H1 (cell line): ENCODE measurements at regions not wholly inside any gene's neighbourhood (a gene's known extent, or its start where the extent isn't known, plus 50 kb on each side); places are given as distances from the start of the nearest gene placed in this dataset.

Source experiments
- CTCF ChIA-PET: fragments of 300-600 bp; sonication (Branson Sonifier 250); formaldehyde crosslinking; loops from one replicate; lab custom pipeline; 2021; ENCODE audit not compliant: partially characterized antibody; lab: Charles Lee
- POLR2A ChIA-PET: fragments of 300-600 bp; sonication (Branson Sonifier 250); formaldehyde crosslinking; loops from one replicate; lab custom pipeline; 2021; ENCODE audit warnings: inconsistent platforms; ENCODE audit not compliant: partially characterized antibody; lab: Charles Lee
- DNase-seq, 2 experiments: peaks; one replicate each; pipeline versions ENCODE4 v3.0.0 to v3.0.0-alpha.2; 2010 to 2022; ENCODE audit warnings: low spot score in 2 of 2, low read depth in 1 of 2, mixed read lengths in 1 of 2
- FAIRE-seq: peaks from 2 replicates; lab custom pipeline; 2011; peaks lifted over from hg19 to GRCh38; lab: Jason Lieb, UNC
- H2AFZ ChIP-seq: 2 replicates; pipeline ENCODE4 v1.8.1; 2012; ENCODE audit warnings: low read length, inconsistent platforms
- H2AK5ac ChIP-seq: 2 replicates; pipeline ENCODE4 v1.6.1; 2013; ENCODE audit warnings: low read depth, low read length
- H2BK120ac ChIP-seq: replicated peaks from 2 replicates; pipeline ENCODE3; 2013; ENCODE audit warnings: low read depth, low read length, inconsistent platforms
- H2BK12ac ChIP-seq: 2 replicates; pipeline ENCODE4 v1.6.1; 2013; ENCODE audit warnings: low read depth, low read length
- H2BK15ac ChIP-seq: 2 replicates; pipeline ENCODE4 v1.6.1; 2013; ENCODE audit warnings: low read length
- H2BK20ac ChIP-seq: 2 replicates; pipeline ENCODE4 v1.6.1; 2013; ENCODE audit warnings: low read length
- H2BK5ac ChIP-seq: 2 replicates; pipeline ENCODE4 v1.6.1; 2013; ENCODE audit warnings: low read depth, low read length
- H3K14ac ChIP-seq: 2 replicates; pipeline ENCODE4 v1.6.1; 2013; ENCODE audit warnings: inconsistent platforms; ENCODE audit not compliant: insufficient read length
- H3K18ac ChIP-seq: 2 replicates; pipeline ENCODE4 v1.6.1; 2013; ENCODE audit warnings: low read length; ENCODE audit errors: extremely low read depth
- H3K23ac ChIP-seq: 2 replicates; pipeline ENCODE4 v1.6.1; 2013; ENCODE audit warnings: inconsistent platforms; ENCODE audit not compliant: insufficient read length
- H3K23me2 ChIP-seq: 2 replicates; pipeline ENCODE4 v1.6.1; 2013; ENCODE audit warnings: low read depth, low read length
- H3K27ac ChIP-seq: 2 replicates; pipeline ENCODE4 v1.6.1; 2011; ENCODE audit warnings: low read depth, low read length, inconsistent platforms
- H3K27me3 ChIP-seq, 4 experiments: replicated peaks in 1 of 4; 1 replicate in 1 of 4; 2 replicates in 3 of 4; pipeline versions ENCODE4 v1.6.1 to v1.8.1; 2011 to 2013; ENCODE audit warnings: low read length in 3 of 4, mild to moderate bottlenecking in 3 of 4, inconsistent platforms in 2 of 4, mixed read lengths in 2 of 4, moderate library complexity in 1 of 4; ENCODE audit not compliant: control insufficient read depth in 3 of 4, insufficient read depth in 3 of 4; ENCODE audit errors: extremely low read depth in 1 of 4
- H3K36me3 ChIP-seq, 4 experiments: 2 replicates each; pipeline versions ENCODE4 v1.6.1 to v1.8.1; 2011 to 2013; ENCODE audit warnings: mild to moderate bottlenecking in 4 of 4, low read length in 3 of 4, moderate library complexity in 2 of 4, control low read depth in 1 of 4, inconsistent platforms in 1 of 4; ENCODE audit not compliant: insufficient read depth in 4 of 4, control insufficient read depth in 2 of 4
- H3K4ac ChIP-seq: replicated peaks from 2 replicates; pipeline ENCODE3; 2013; ENCODE audit warnings: low read length, low read depth, mixed read lengths, inconsistent platforms; ENCODE audit not compliant: insufficient read length
- H3K4me1 ChIP-seq, 4 experiments: replicated peaks in 1 of 4; 1 replicate in 1 of 4; 2 replicates in 3 of 4; pipeline versions ENCODE4 v1.6.1 to v1.8.1; 2011 to 2013; ENCODE audit warnings: low read length in 3 of 4, inconsistent platforms in 2 of 4, mixed read lengths in 1 of 4; ENCODE audit not compliant: insufficient read depth in 4 of 4, control insufficient read depth in 3 of 4
- H3K4me2 ChIP-seq, 2 experiments: 2 replicates each; pipeline versions ENCODE4 v1.6.1 to v1.8.1; 2011 to 2013; ENCODE audit warnings: low read depth in 2 of 2, low read length in 2 of 2, control low read depth in 1 of 2, inconsistent platforms in 1 of 2, mild to moderate bottlenecking in 1 of 2; ENCODE audit not compliant: insufficient read depth in 1 of 2
- H3K4me3 ChIP-seq, 4 experiments: fragments of 200-600, 300-600 bp in 1 of 4; sonication (generic), shearing (Covaris generic), sonication (Bioruptor Twin) in 1 of 4; 2 replicates each; pipeline versions ENCODE4 v1.5.1 to v1.8.1; 2011 to 2016; ENCODE audit warnings: low read length in 4 of 4, low read depth in 3 of 4, control low read depth in 2 of 4, inconsistent platforms in 2 of 4, mild to moderate bottlenecking in 2 of 4, mixed read lengths in 1 of 4, moderate library complexity in 1 of 4; ENCODE audit not compliant: insufficient read depth in 2 of 4; ENCODE audit errors: extremely low read depth in 1 of 4
- H3K56ac ChIP-seq: replicated peaks from 2 replicates; pipeline ENCODE3; 2013; ENCODE audit warnings: low read depth, mild to moderate bottlenecking, mixed read lengths, low read length, inconsistent platforms; ENCODE audit not compliant: insufficient read length
- H3K79me1 ChIP-seq: 2 replicates; pipeline ENCODE4 v1.6.1; 2013; ENCODE audit warnings: low read depth, low read length, control low read depth
- H3K79me2 ChIP-seq, 2 experiments: 2 replicates each; pipeline versions ENCODE4 v1.6.1 to v1.8.1; 2012 to 2013; ENCODE audit warnings: low read length in 2 of 2, mild to moderate bottlenecking in 2 of 2, inconsistent platforms in 1 of 2; ENCODE audit not compliant: insufficient read depth in 2 of 2, control insufficient read depth in 1 of 2
- H3K9ac ChIP-seq, 4 experiments: replicated peaks in 1 of 4; 1 replicate in 1 of 4; 2 replicates in 3 of 4; pipeline versions ENCODE4 v1.6.1 to v1.8.1; 2011 to 2013; ENCODE audit warnings: low read depth in 3 of 4, low read length in 3 of 4, control low read depth in 2 of 4, mild to moderate bottlenecking in 2 of 4, moderate library complexity in 2 of 4, inconsistent platforms in 1 of 4; ENCODE audit errors: extremely low read depth in 1 of 4
- H3K9me3 ChIP-seq, 2 experiments: 2 replicates each; pipeline versions ENCODE4 v1.6.1 to v1.8.1; 2012 to 2013; ENCODE audit warnings: mild to moderate bottlenecking in 2 of 2, moderate library complexity in 2 of 2, control low read depth in 1 of 2, inconsistent platforms in 1 of 2, low read depth in 1 of 2, low read length in 1 of 2, mixed read lengths in 1 of 2; ENCODE audit not compliant: insufficient read depth in 2 of 2
- H4K20me1 ChIP-seq, 2 experiments: replicated peaks in 1 of 2; 2 replicates each; pipeline versions ENCODE3 to v1.8.1; 2011 to 2013; ENCODE audit warnings: inconsistent platforms in 2 of 2, low read length in 2 of 2, mild to moderate bottlenecking in 1 of 2; ENCODE audit not compliant: insufficient read depth in 2 of 2, control insufficient read depth in 1 of 2
- H4K5ac ChIP-seq: 2 replicates; pipeline ENCODE4 v1.6.1; 2013; ENCODE audit warnings: low read length, low read depth, mixed read lengths, inconsistent platforms; ENCODE audit not compliant: insufficient read length
- H4K8ac ChIP-seq: 2 replicates; pipeline ENCODE4 v1.8.0; 2013; ENCODE audit warnings: mild to moderate bottlenecking, moderate library complexity, low read length, inconsistent platforms; ENCODE audit not compliant: insufficient read depth; ENCODE audit errors: extremely low read depth
- H4K91ac ChIP-seq: replicated peaks from 2 replicates; pipeline ENCODE3; 2013; ENCODE audit warnings: low read length, mixed read lengths, inconsistent platforms; ENCODE audit not compliant: insufficient read length
- CEBPB ChIP-seq: IDR thresholded peaks from 2 replicates; pipeline ENCODE4 v1.6.1; 2012; ENCODE audit warnings: low read depth, low read length
- CHD1 ChIP-seq: IDR thresholded peaks from 2 replicates; pipeline ENCODE4 v1.6.1; 2012; ENCODE audit warnings: low read depth, low read length, improper control_type of control experiment
- CREB1 ChIP-seq: IDR thresholded peaks from 2 replicates; pipeline ENCODE4 v1.6.1; 2012; ENCODE audit warnings: inconsistent platforms
- EGR1 ChIP-seq: IDR thresholded peaks from 2 replicates; pipeline ENCODE4 v1.6.1; 2011; ENCODE audit warnings: low read depth, low read length, borderline replicate concordance
- EP300 ChIP-seq, 2 experiments: IDR thresholded peaks; 1 replicate in 1 of 2; 2 replicates in 1 of 2; pipeline ENCODE4 v1.6.1; 2011 to 2012; ENCODE audit warnings: low read depth in 2 of 2, low read length in 2 of 2, mild to moderate bottlenecking in 2 of 2, borderline replicate concordance in 1 of 2, inconsistent platforms in 1 of 2, moderate library complexity in 1 of 2
- EZH2 ChIP-seq: fragments of 200-600 bp; sonication (generic); IDR thresholded peaks from 2 replicates; pipeline ENCODE4 v1.7.1; 2012; ENCODE audit warnings: low read depth, mild to moderate bottlenecking, moderate library complexity, low read length, inconsistent platforms; ENCODE audit not compliant: severe bottlenecking
- JUND ChIP-seq: IDR thresholded peaks from 2 replicates; pipeline ENCODE4 v1.6.1; 2011; ENCODE audit warnings: mild to moderate bottlenecking, improper control_type of control experiment, low read length
- KDM1A ChIP-seq: fragments of 200-600, 300-600 bp; sonication (generic); IDR thresholded peaks from 2 replicates; pipeline ENCODE4 v1.7.1; 2016; ENCODE audit warnings: mild to moderate bottlenecking, low read length, borderline replicate concordance
- NANOG ChIP-seq: IDR thresholded peaks from 2 replicates; pipeline ENCODE4 v1.6.1; 2011; ENCODE audit warnings: low read length, low read depth, mild to moderate bottlenecking, inconsistent platforms; ENCODE audit not compliant: insufficient read depth, poor library complexity, severe bottlenecking
- SAP30 ChIP-seq: fragments of 300-600 bp; sonication (generic); IDR thresholded peaks from 2 replicates; pipeline ENCODE4 v1.7.1; 2012; ENCODE audit warnings: low read length, moderate library complexity, mild to moderate bottlenecking, inconsistent platforms; ENCODE audit not compliant: insufficient read depth, insufficient replicate concordance
- SIRT6 ChIP-seq: IDR thresholded peaks from one replicate; pipeline ENCODE4 v1.7.1; 2012; ENCODE audit warnings: low read length, inconsistent platforms
- SIX5 ChIP-seq: IDR thresholded peaks from 2 replicates; pipeline ENCODE4 v1.6.1; 2011; ENCODE audit warnings: mild to moderate bottlenecking, low read depth, low read length
- SP1 ChIP-seq: IDR thresholded peaks from 2 replicates; pipeline ENCODE4 v1.6.1; 2011; ENCODE audit warnings: low read depth, low read length
- SP2 ChIP-seq: IDR thresholded peaks from 2 replicates; pipeline ENCODE4 v1.6.1; 2012; ENCODE audit warnings: mild to moderate bottlenecking, low read length, inconsistent platforms
- SRF ChIP-seq: IDR thresholded peaks from 2 replicates; pipeline ENCODE4 v1.6.1; 2011; ENCODE audit warnings: mild to moderate bottlenecking, low read depth, low read length, moderate library complexity
- YY1 ChIP-seq: IDR thresholded peaks from 2 replicates; pipeline ENCODE4 v1.6.1; 2011; ENCODE audit warnings: low read depth, mild to moderate bottlenecking, low read length
- WGBS, 2 experiments: shearing (Covaris generic) in 1 of 2; methylation state at CpG; one replicate each; pipeline versions ENCODE4 v1.1.6 to v1.1.7; 2013 to 2015; ENCODE audit warnings: low lambda C conversion rate in 2 of 2, mixed read lengths in 2 of 2, inconsistent platforms in 1 of 2, low coverage in 1 of 2, missing lambda C conversion rate in 1 of 2; ENCODE audit not compliant: insufficient replicate concordance in 2 of 2, insufficient coverage in 1 of 2, insufficient read length in 1 of 2; ENCODE audit errors: extremely low coverage in 1 of 2, missing lambda C conversion rate in 1 of 2; 5-methylcytosine and 5-hydroxymethylcytosine counted together

GRCh38 chr7:17497136-17497535 lies 198.7 kb downstream of the AHR start:
- no peak overlapping the region for H4K91ac ChIP-seq
- H2BK20ac ChIP-seq: no peak overlapping the region
- no peak overlapping the region for H3K4me3 ChIP-seq
- H3K18ac ChIP-seq: no peak overlapping the region
- H2BK5ac ChIP-seq: no peak overlapping the region
- no peak overlapping the region for H2BK12ac ChIP-seq
- H3K56ac ChIP-seq: no peak overlapping the region
- H3K36me3 ChIP-seq: no peaks in the 10 kb centered on the region
- ChIA-PET CTCF (interaction anchor here (1.2 to 1.3 kb wide), 2 partner anchors 9 to 22 kb away, joined by 3 to 6 read pairs; no protein-coding TSS in a partner anchor), POLR2A (no interaction called here)
- no peak overlapping the region for H3K9ac ChIP-seq
- no peak overlapping the region for H3K23ac ChIP-seq
- H3K27me3 ChIP-seq: no peaks in the 10 kb centered on the region
- FAIRE-seq (no peak), DNase-seq (no peak)
- H3K9me3 ChIP-seq: no peaks in the 10 kb centered on the region
- no peaks in the 10 kb centered on the region for H3K79me1 ChIP-seq
- H3K23me2 ChIP-seq: no peaks in the 10 kb centered on the region
- H3K14ac ChIP-seq: no peak overlapping the region
- 100% methylated on average over 1 of the region's 1 CpG; no CpG with 5 or more reads in 1 of the 2 experiments for WGBS, 2 experiments
- no peak overlapping the region for H2BK15ac ChIP-seq
- H2AFZ ChIP-seq: 0 out of 2 replicates have a peak overlapping the region, but pooled peaks have one; percentile 12
- H4K5ac ChIP-seq: no peak overlapping the region
- H3K4ac ChIP-seq: no peak overlapping the region
- no peak overlapping the region for H3K27ac ChIP-seq
- peaks cover 4 to 14% (median 8%) of the 10 kb centered on the region in 4 experiments for H3K4me1 ChIP-seq
- peak overlapping the region; percentile 79 for H2BK120ac ChIP-seq
- no peak overlapping the region for H2AK5ac ChIP-seq
- H4K8ac ChIP-seq: no peak overlapping the region
- no peaks in the 10 kb centered on the region for H4K20me1 ChIP-seq
- H3K4me2 ChIP-seq: no peak overlapping the region
- H3K79me2 ChIP-seq: no peaks in the 10 kb centered on the region
- no peak for TF ChIP-seq SIX5
- no peak for TF ChIP-seq CREB1
- no peak for TF ChIP-seq SAP30
- TF ChIP-seq JUND: no peak
- no peak for TF ChIP-seq EZH2
- no peak for TF ChIP-seq CHD1
- no peak for TF ChIP-seq KDM1A
- TF ChIP-seq NANOG: no peak
- TF ChIP-seq EP300 (IDR thresholded peaks at IDR 0.05; ENCODE audit: borderline replicate concordance in 1 of 2, low read depth in 2 of 2, low read length in 2 of 2): no peak
- no peak for TF ChIP-seq CEBPB
- no peak for TF ChIP-seq SP1
- no peak for TF ChIP-seq SIRT6
- TF ChIP-seq SRF: no peak
- TF ChIP-seq SP2: no peak
- TF ChIP-seq YY1: no peak
- no peak for TF ChIP-seq EGR1
